HG03064 (cell line): ENCODE measurements at regions not wholly inside any gene's neighbourhood (a gene's known extent, or its start where the extent isn't known, plus 50 kb on each side); places are given as distances from the start of the nearest gene placed in this dataset.

ENCODE experiments used
- ATAC-seq: cut with Tn5 transposase; IDR thresholded peaks from one replicate; pipeline ENCODE4 v1.9.1; 2021; ENCODE audit warnings: low read depth; ENCODE audit not compliant: unreplicated experiment

- ATAC-seq = no peak
These were observed 873.8 kb downstream of the BRD1 start for GRCh38 chr22:48953830-48954229.

- ATAC-seq = no peak
These were observed 874.5 kb downstream of the BRD1 start for GRCh38 chr22:48953103-48953720.

- ATAC-seq = no peak
These were observed 875.2 kb downstream of the BRD1 start for GRCh38 chr22:48952256-48953102.

GRCh38 chr22:48951836-48952235 is 875.8 kb downstream of the BRD1 start:
- no peak for ATAC-seq

- no peak for ATAC-seq
These were observed 877.3 kb downstream of the BRD1 start for GRCh38 chr22:48950151-48950915.

- no peak for ATAC-seq
These were observed 878.1 kb downstream of the BRD1 start for GRCh38 chr22:48949375-48950149.

GRCh38 chr22:48948575-48949170 is 879.0 kb downstream of the BRD1 start:
- no peak for ATAC-seq

GRCh38 chr22:48947636-48948035 is 880.0 kb downstream of the BRD1 start:
- no peak for ATAC-seq

- ATAC-seq = no peak
These were observed 881.8 kb downstream of the BRD1 start for GRCh38 chr22:48945621-48946458.

- no peak for ATAC-seq
These were observed 882.7 kb downstream of the BRD1 start for GRCh38 chr22:48944751-48945620.

- ATAC-seq = no peak
These were observed 883.3 kb downstream of the BRD1 start for GRCh38 chr22:48944433-48944750.

- ATAC-seq = no peak
These were observed 883.9 kb downstream of the BRD1 start for GRCh38 chr22:48943567-48944432.

- ATAC-seq = no peak
These were observed 884.7 kb downstream of the BRD1 start for GRCh38 chr22:48942698-48943566.

- ATAC-seq = no peak
These were observed 885.6 kb downstream of the BRD1 start for GRCh38 chr22:48941903-48942575.

GRCh38 chr22:48941033-48941902 is 886.4 kb downstream of the BRD1 start:
- no peak for ATAC-seq
